GM13976 (cell line): ENCODE measurements at regions not wholly inside any gene's neighbourhood (a gene's known extent, or its start where the extent isn't known, plus 50 kb on each side); places are given as distances from the start of the nearest gene placed in this dataset.

ENCODE experiments used
- DNase-seq: peaks from one replicate; pipeline ENCODE4 v3.0.0; 2012; ENCODE audit warnings: low spot score
- in situ Hi-C: fragments of 300-500 bp; cut with MboI; formaldehyde crosslinking; loops from one replicate; pipeline ENCODE4 v1.12.0; 2022; ENCODE audit warnings: low sequenced_read_pairs, mixed read lengths, inconsistent platforms; ENCODE audit not compliant: unreplicated experiment
- TF ChIP-seq, protein P1 (sequence below): IDR thresholded peaks from 2 replicates; pipeline ENCODE4 v1.5.1; 2012; ENCODE audit warnings: borderline replicate concordance, mild to moderate bottlenecking; ENCODE audit not compliant: insufficient read depth; ENCODE audit errors: extremely low read depth, missing control alignments, control extremely low read depth

DNA sequence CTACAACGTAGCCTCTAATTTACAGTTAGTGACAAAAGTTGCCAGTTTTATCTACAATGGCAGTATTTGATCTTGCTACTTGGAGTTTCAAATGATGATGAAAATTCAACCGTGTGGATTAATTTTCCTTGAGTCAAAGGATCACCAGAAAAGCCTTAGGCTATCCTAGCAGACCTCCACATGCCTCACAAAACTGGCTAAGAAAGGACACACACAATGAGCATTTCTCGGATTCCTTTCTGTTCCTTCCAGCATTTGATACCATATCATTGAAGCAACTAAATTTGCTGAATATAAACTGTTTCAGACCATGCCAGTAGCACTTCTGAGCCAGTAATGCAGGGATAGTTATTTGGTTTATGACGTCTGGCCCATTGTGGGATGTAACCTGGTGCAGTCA lies 587.4 kb upstream of the MDFIC2 start:
- TF ChIP-seq, protein P1, sequence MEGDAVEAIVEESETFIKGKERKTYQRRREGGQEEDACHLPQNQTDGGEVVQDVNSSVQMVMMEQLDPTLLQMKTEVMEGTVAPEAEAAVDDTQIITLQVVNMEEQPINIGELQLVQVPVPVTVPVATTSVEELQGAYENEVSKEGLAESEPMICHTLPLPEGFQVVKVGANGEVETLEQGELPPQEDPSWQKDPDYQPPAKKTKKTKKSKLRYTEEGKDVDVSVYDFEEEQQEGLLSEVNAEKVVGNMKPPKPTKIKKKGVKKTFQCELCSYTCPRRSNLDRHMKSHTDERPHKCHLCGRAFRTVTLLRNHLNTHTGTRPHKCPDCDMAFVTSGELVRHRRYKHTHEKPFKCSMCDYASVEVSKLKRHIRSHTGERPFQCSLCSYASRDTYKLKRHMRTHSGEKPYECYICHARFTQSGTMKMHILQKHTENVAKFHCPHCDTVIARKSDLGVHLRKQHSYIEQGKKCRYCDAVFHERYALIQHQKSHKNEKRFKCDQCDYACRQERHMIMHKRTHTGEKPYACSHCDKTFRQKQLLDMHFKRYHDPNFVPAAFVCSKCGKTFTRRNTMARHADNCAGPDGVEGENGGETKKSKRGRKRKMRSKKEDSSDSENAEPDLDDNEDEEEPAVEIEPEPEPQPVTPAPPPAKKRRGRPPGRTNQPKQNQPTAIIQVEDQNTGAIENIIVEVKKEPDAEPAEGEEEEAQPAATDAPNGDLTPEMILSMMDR, result no peak
- in situ Hi-C loops, result no loop called here
- no peak for DNase-seq

DNA sequence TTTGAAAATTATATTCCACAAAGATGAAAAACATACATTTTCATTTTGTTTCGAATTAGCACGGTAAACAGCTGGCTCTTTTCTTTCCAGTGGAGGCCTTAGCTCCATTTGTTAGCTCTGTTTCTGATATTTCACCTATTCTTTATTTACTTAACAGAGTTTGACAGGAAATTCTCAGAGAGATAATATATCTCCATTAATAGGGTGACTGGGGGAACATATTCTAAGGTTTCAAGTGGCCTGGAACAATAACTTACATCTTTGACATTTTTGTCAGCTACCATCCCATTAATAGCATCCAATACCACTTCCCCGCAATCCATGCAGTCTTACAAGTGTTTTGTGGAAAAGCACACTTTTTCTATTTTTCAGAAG lies 577.6 kb upstream of the MDFIC2 start:
- DNase-seq, result no peak
- in situ Hi-C loops, result no loop called here

DNA sequence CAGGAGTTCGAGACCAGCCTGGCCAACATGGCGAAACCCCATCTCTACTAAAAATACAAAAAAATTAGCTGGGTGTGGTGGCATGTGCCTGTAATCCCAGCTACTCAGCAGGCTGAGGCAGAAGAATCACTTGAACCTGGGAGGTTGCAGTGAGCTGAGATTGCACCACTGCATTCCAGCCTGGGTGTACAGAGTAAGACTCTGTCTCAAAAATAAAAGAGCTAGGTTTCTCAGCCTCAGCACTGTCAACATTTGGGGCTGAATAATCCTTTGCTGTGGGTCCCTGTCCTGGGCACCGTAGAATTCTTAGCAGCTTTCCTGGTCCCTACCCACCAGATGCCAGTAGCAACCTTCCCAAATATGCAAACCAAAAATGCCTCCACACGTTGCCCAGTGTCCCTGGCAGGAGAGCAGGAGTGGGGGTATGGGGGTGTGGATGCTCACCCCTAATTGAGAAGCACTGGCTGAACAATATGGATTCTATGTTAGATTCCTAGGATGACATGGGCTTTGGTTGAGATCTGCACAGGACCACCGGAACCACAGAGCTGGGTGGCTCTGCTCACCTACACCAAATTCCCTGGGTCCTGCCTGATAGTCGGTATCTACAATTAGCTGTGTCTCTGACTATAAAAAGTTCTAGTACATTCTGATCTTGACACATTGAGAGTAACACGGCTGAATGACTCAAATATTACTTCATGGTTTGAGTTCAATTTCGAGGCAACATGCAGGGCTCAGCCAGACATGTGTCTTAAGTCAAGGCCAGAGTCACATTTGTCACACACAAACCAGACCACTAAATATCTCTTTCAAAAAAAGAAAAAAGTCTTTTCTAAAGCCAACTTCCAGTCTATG lies 577.0 kb upstream of the MDFIC2 start:
- in situ Hi-C loops, result no loop called here
- TF ChIP-seq, protein P1, result no peak
- DNase-seq, result no peak

More for the DNA sequence above, 577.6 kb upstream of the MDFIC2 start:
- TF ChIP-seq, protein P1, result no peak

DNA sequence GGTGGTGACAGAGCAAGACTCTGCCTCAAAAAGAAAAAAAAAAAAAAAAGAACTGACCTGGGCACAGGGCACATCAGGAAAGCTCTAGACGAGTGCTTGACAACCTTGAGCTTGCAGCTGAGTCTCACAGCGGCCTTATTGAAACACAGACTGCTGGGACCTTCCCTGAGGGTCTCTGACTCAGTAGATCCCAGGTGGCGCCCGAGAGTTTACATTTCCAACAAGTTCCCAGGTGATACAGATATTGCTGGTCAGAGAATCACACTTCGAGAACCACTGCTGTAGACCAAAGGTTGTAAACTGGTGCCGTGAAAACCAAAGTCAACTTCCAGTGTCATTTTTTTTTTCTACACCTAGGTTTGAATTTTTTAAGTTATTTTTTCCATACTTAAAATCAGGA lies 573.2 kb upstream of the MDFIC2 start:
- TF ChIP-seq, protein P1, result no peak
- DNase-seq, result no peak
- in situ Hi-C loops, result no loop called here

DNA sequence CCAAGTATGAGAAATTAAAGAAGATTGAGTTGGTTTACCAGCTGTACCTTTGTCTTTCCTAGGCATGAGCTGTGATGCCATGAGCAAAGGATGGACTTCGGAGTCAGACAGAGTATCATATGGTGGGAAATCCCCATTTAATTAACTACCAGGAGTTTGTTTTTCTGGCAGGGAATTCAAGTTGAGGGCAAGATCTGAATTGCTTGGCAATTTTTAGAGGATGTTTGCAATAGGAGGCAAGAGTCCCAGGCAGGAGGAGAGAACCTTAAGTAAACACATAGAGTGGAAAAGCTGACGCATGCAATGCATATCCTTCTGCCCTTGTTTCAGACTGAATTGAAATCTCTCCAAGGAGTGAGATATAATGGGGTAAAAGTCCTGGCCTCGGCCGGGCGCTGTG lies 569.7 kb upstream of the MDFIC2 start:
- DNase-seq, result no peak
- TF ChIP-seq, protein P1, result no peak
- in situ Hi-C loops, result no loop called here

DNA sequence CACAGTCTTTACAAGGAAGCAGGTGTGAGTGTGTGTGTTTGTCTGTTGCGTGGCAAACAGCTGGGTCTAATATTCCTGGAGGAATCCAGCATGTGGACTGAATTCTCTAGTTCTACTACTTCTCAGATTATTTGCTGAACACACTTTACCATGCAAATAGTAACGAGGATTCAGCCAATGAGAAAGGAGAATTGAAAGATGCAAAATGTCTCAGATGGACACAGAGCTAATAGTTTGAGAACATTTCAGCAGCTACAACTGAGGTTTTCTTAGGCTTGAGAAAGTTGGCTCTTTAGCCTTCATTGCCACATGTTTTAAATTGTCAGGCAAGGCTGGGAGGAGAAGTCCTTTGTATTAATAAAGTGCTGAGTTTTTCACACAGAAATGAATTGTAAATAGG lies 568.0 kb upstream of the MDFIC2 start:
- in situ Hi-C loops, result no loop called here
- no peak for DNase-seq
- TF ChIP-seq, protein P1, result no peak
